GM21515 (cell line): ENCODE measurements at regions not wholly inside any gene's neighbourhood (a gene's known extent, or its start where the extent isn't known, plus 50 kb on each side); places are given as distances from the start of the nearest gene placed in this dataset.
"Not testable (repeated sequence)": the region's sequence is repeated elsewhere in the genome, so short reads cannot be mapped to it uniquely, and the experiment has no call there.

Experiments used
- ATAC-seq: cut with Tn5 transposase; IDR thresholded peaks from one replicate; pipeline ENCODE4 v1.9.1; 2021; ENCODE audit not compliant: unreplicated experiment

- no peak for ATAC-seq
Measured at GRCh38 chr1:209080170-209080781, 503.2 kb upstream of the CAMK1G start.

GRCh38 chr1:209086486-209087192 lies 496.9 kb upstream of the CAMK1G start:
- peak; percentile 97 for ATAC-seq

- ATAC-seq, result no peak
Measured at GRCh38 chr1:209094384-209094783, 489.1 kb upstream of the CAMK1G start.

GRCh38 chr1:209095627-209096595 lies 487.6 kb upstream of the CAMK1G start:
- ATAC-seq, result no peak

- no peak for ATAC-seq
Measured at GRCh38 chr1:209100460-209100859, 483.1 kb upstream of the CAMK1G start.

- no peak for ATAC-seq
Measured at GRCh38 chr1:209101106-209101505, 482.4 kb upstream of the CAMK1G start.

GRCh38 chr1:209102120-209102519 lies 481.4 kb upstream of the CAMK1G start:
- no peak for ATAC-seq

GRCh38 chr1:209102531-209102930 lies 481.0 kb upstream of the CAMK1G start:
- ATAC-seq, result no peak

GRCh38 chr1:209103092-209103491 lies 480.4 kb upstream of the CAMK1G start:
- ATAC-seq, result peak; percentile 63

- no peak for ATAC-seq
Measured at GRCh38 chr1:209104646-209105045, 478.9 kb upstream of the CAMK1G start.

- no peak for ATAC-seq
Measured at GRCh38 chr1:209105701-209106100, 477.8 kb upstream of the CAMK1G start.

GRCh38 chr1:209106237-209106741 lies 477.2 kb upstream of the CAMK1G start:
- no peak for ATAC-seq

- ATAC-seq, result no peak
Measured at GRCh38 chr1:209106861-209107260, 476.7 kb upstream of the CAMK1G start.

- peak; percentile 54 for ATAC-seq
Measured at GRCh38 chr1:209107535-209107934, 476.0 kb upstream of the CAMK1G start.

GRCh38 chr1:209109001-209109785 lies 474.3 kb upstream of the CAMK1G start:
- no peak for ATAC-seq

GRCh38 chr1:209113521-209113920 lies 470.0 kb upstream of the CAMK1G start:
- ATAC-seq, result no peak

- no peak for ATAC-seq
Measured at GRCh38 chr1:209116705-209117104, 466.8 kb upstream of the CAMK1G start.

GRCh38 chr1:209123601-209124000 lies 459.9 kb upstream of the CAMK1G start:
- no peak for ATAC-seq

GRCh38 chr1:209129091-209129490 lies 454.4 kb upstream of the CAMK1G start:
- not testable (repeated sequence) for ATAC-seq

- ATAC-seq, result no peak
Measured at GRCh38 chr1:209130886-209131285, 452.6 kb upstream of the CAMK1G start.
